ENCODE measurements at regions not wholly inside any gene's neighbourhood (a gene's known extent, or its start where the extent isn't known, plus 50 kb on each side); places are given as distances from the start of the nearest gene placed in this dataset.

DNA sequence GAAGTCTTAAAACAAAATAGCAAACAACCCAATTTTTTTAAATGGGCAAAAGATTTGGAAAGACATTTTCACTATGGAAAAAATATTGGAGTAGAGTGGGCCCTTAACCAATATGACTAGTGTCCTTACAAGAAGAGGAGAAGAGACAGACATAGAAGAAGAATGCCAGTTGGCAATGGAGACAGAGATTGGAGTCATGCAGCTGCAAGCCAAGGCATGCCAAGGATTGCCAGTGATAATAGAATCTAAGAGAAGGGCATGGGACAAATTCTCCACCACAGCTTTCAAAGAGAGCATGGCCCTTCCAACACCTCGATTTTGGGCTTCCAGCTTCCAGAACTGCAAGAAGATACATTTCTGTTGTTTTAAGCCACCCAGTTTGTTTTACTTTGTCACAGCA, 92.7 kb downstream of the RGS2 start:
- Histone ChIP-seq H3K27me3 (ENCODE audit: insufficient read depth) (no peaks in the 10 kb centered on the region), H3K36me3 (replicated peaks in 1 of 2; ENCODE audit: control insufficient read depth in 1 of 2, insufficient read depth in 2 of 2, low read length in 1 of 2) (no peaks in the 10 kb centered on the region), H2AFZ (ENCODE audit: low read depth) (no peak overlapping the region), H3K9ac (no peak overlapping the region), H3K27ac (ENCODE audit: low read depth in 2 of 2, low read length in 1 of 2) (no peak overlapping the region), H3K9me3 (no peaks in the 10 kb centered on the region), H3K79me2 (ENCODE audit: insufficient read depth) (no peaks in the 10 kb centered on the region), H4K20me1 (ENCODE audit: insufficient read depth) (no peaks in the 10 kb centered on the region), H3F3A (replicated peaks; ENCODE audit: insufficient read depth) (peaks cover 12% of the 10 kb centered on the region), H3K4me1 (ENCODE audit: control insufficient read depth in 1 of 2, insufficient read depth in 2 of 2, low read depth in 1 of 2, low read length in 1 of 2) (no peaks in the 10 kb centered on the region; a peak in 2 of 4 replicates), H3K4me3 (ENCODE audit: low read depth in 2 of 2, low read length in 1 of 2) (no peak overlapping the region), H3K4me2 (no peak overlapping the region), H3K9me2 (no peaks in the 10 kb centered on the region)
- POLR2A ChIA-PET, result no interaction called here
- CTCF ChIA-PET, result no interaction called here
- TF ChIP-seq YY1 (IDR thresholded peaks at IDR 0.05; ENCODE audit: low read depth) (no peak), FOXM1 (IDR thresholded peaks at IDR 0.05; ENCODE audit: low read depth) (no peak), RCOR1 (IDR thresholded peaks at IDR 0.05; ENCODE audit: low read length) (no peak), GABPA (IDR thresholded peaks at IDR 0.05; ENCODE audit: low read depth) (no peak), GATA2 (CRISPR knock-in tag; IDR thresholded peaks at IDR 0.05) (no peak), RAD21 (IDR thresholded peaks at IDR 0.05; ENCODE audit: low read length) (no peak), TCF12 (IDR thresholded peaks at IDR 0.05) (no peak)
- TF ChIP-seq, protein P1, sequence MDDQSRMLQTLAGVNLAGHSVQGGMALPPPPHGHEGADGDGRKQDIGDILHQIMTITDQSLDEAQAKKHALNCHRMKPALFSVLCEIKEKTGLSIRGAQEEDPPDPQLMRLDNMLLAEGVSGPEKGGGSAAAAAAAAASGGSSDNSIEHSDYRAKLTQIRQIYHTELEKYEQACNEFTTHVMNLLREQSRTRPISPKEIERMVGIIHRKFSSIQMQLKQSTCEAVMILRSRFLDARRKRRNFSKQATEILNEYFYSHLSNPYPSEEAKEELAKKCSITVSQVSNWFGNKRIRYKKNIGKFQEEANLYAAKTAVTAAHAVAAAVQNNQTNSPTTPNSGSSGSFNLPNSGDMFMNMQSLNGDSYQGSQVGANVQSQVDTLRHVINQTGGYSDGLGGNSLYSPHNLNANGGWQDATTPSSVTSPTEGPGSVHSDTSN (IDR thresholded peaks at IDR 0.05), result no peak
- 7% methylated on average over 1 of the region's 1 CpG for WGBS (ENCODE audit: low lambda C conversion rate)
- DNase-seq, result no peak

DNA sequence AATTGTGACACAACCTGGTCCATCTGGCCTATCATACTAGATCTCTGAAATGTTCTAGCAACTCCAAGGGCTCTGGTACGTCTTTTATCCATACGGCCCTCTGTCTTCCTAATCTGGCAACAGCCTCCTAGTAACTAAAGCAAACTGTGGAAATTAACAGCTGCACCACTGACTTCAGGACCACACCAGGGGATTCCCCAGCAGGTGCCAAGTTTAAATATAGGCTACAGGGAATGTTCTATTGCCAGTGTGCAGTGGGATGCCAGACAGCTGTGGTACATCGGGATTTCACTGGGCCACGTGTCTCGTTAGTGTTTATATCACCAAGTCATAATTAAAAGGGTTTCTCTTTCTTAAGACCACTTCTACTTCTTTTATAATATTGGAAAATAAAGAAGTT, 94.3 kb downstream of the RGS2 start:
- ChIA-PET POLR2A (no interaction called here), CTCF (no interaction called here)

DNA sequence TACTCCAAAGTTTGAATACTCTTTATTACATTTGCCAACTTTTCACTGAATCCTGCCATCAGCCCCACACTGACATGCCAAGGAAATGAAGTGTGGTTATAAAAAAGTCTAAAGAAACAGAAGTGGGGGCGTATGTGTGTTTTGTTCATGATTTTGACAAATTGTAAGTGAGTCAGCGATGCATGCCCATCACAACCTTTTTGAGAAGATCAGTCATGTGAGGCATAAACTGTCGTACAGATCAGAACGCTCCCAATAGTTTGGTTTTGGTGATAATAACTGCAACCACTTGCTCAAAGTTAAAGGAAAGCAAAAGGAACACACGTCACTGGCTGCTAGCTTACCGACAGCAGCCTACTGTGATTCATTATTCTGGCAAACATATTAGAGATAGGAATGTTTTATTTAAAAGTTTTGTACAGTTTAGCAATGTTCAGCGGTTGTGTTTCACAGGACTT, 95.6 kb downstream of the RGS2 start:
- peaks cover 12% of the 10 kb centered on the region for H3F3A ChIP-seq (replicated peaks; ENCODE audit: insufficient read depth)
- ChIA-PET CTCF (no interaction called here), POLR2A (no interaction called here)
- 0 out of 4 replicates have a peak overlapping the region, but pooled peaks of 1 of the 2 experiments have one; percentile 17 for H3K4me3 ChIP-seq (ENCODE audit: low read depth in 2 of 2, low read length in 1 of 2)
- H3K27ac ChIP-seq (ENCODE audit: low read depth in 2 of 2, low read length in 1 of 2), result peak overlapping the region; percentile 53 to 57; a peak in 3 of 4 replicates
- DNase-seq, result no peak
- H3K79me2 ChIP-seq (ENCODE audit: insufficient read depth), result no peaks in the 10 kb centered on the region
- WGBS (ENCODE audit: low lambda C conversion rate), result 47% methylated on average over 7 of the region's 7 CpGs
- H4K20me1 ChIP-seq (ENCODE audit: insufficient read depth), result no peaks in the 10 kb centered on the region
- H3K36me3 ChIP-seq (replicated peaks in 1 of 2; ENCODE audit: control insufficient read depth in 1 of 2, insufficient read depth in 2 of 2, low read length in 1 of 2), result no peaks in the 10 kb centered on the region
- H3K9ac ChIP-seq, result peak overlapping the region; percentile 17; the same call in 1 of the 2 replicates
- H3K4me1 ChIP-seq (ENCODE audit: control insufficient read depth in 1 of 2, insufficient read depth in 2 of 2, low read depth in 1 of 2, low read length in 1 of 2), result no peaks in the 10 kb centered on the region; a peak in 2 of 4 replicates
- H3K4me2 ChIP-seq, result peak overlapping the region; percentile 41
- no peaks in the 10 kb centered on the region for H3K9me3 ChIP-seq
- H2AFZ ChIP-seq (ENCODE audit: low read depth), result peak overlapping the region; percentile 80; the same call in 1 of the 2 replicates
- H3K27me3 ChIP-seq (ENCODE audit: insufficient read depth), result no peaks in the 10 kb centered on the region
- no peaks in the 10 kb centered on the region for H3K9me2 ChIP-seq
- no peak for TF ChIP-seq RXRA (IDR thresholded peaks at IDR 0.05; ENCODE audit: borderline replicate concordance, low read depth)
- TF ChIP-seq SIN3A (IDR thresholded peaks at IDR 0.05; ENCODE audit: borderline replicate concordance, low read depth, low read length), result no peak
- TF ChIP-seq, protein P1 (IDR thresholded peaks at IDR 0.05), result peak; percentile 46; the same call in 1 of the 2 replicates
- TF ChIP-seq, protein P2, sequence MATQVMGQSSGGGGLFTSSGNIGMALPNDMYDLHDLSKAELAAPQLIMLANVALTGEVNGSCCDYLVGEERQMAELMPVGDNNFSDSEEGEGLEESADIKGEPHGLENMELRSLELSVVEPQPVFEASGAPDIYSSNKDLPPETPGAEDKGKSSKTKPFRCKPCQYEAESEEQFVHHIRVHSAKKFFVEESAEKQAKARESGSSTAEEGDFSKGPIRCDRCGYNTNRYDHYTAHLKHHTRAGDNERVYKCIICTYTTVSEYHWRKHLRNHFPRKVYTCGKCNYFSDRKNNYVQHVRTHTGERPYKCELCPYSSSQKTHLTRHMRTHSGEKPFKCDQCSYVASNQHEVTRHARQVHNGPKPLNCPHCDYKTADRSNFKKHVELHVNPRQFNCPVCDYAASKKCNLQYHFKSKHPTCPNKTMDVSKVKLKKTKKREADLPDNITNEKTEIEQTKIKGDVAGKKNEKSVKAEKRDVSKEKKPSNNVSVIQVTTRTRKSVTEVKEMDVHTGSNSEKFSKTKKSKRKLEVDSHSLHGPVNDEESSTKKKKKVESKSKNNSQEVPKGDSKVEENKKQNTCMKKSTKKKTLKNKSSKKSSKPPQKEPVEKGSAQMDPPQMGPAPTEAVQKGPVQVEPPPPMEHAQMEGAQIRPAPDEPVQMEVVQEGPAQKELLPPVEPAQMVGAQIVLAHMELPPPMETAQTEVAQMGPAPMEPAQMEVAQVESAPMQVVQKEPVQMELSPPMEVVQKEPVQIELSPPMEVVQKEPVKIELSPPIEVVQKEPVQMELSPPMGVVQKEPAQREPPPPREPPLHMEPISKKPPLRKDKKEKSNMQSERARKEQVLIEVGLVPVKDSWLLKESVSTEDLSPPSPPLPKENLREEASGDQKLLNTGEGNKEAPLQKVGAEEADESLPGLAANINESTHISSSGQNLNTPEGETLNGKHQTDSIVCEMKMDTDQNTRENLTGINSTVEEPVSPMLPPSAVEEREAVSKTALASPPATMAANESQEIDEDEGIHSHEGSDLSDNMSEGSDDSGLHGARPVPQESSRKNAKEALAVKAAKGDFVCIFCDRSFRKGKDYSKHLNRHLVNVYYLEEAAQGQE (IDR thresholded peaks at IDR 0.05; ENCODE audit: low read depth, low read length), result no peak
- TF ChIP-seq TCF12 (IDR thresholded peaks at IDR 0.05), result peak; percentile 28; the same call in 1 of the 2 replicates
- TF ChIP-seq MEF2A (IDR thresholded peaks at IDR 0.05; ENCODE audit: borderline replicate concordance, low read depth), result no peak
- TF ChIP-seq RFX5 (IDR thresholded peaks at IDR 0.05; ENCODE audit: low read length), result no peak
- TF ChIP-seq, protein P3, sequence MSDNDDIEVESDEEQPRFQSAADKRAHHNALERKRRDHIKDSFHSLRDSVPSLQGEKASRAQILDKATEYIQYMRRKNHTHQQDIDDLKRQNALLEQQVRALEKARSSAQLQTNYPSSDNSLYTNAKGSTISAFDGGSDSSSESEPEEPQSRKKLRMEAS (IDR thresholded peaks at IDR 0.05; ENCODE audit: low read depth), result no peak
- no peak for TF ChIP-seq POLR2AphosphoS5 (IDR thresholded peaks at IDR 0.05; ENCODE audit: low read depth, low read length)
- TF ChIP-seq RAD21 (IDR thresholded peaks at IDR 0.05; ENCODE audit: low read length), result no peak

More for the DNA sequence above, 94.3 kb downstream of the RGS2 start:
- TF ChIP-seq FOXM1 (IDR thresholded peaks at IDR 0.05; ENCODE audit: low read depth), result no peak
- TF ChIP-seq NFIC (IDR thresholded peaks at IDR 0.05; ENCODE audit: borderline replicate concordance), result no peak
- TF ChIP-seq TCF12 (IDR thresholded peaks at IDR 0.05), result no peak
- TF ChIP-seq ELF1 (IDR thresholded peaks at IDR 0.05), result no peak
- TF ChIP-seq POLR2AphosphoS5 (IDR thresholded peaks at IDR 0.05; ENCODE audit: low read depth, low read length), result no peak
- no peak for TF ChIP-seq MEF2A (IDR thresholded peaks at IDR 0.05; ENCODE audit: borderline replicate concordance, low read depth)
- TF ChIP-seq GABPA (IDR thresholded peaks at IDR 0.05; ENCODE audit: low read depth), result no peak
- Histone ChIP-seq H3K79me2 (ENCODE audit: insufficient read depth) (no peaks in the 10 kb centered on the region), H3K9ac (no peak overlapping the region), H3K4me3 (ENCODE audit: low read depth in 2 of 2, low read length in 1 of 2) (no peak overlapping the region), H3F3A (replicated peaks; ENCODE audit: insufficient read depth) (peaks cover 12% of the 10 kb centered on the region), H4K20me1 (ENCODE audit: insufficient read depth) (no peaks in the 10 kb centered on the region), H3K36me3 (replicated peaks in 1 of 2; ENCODE audit: control insufficient read depth in 1 of 2, insufficient read depth in 2 of 2, low read length in 1 of 2) (no peaks in the 10 kb centered on the region), H3K9me2 (no peaks in the 10 kb centered on the region), H3K9me3 (no peaks in the 10 kb centered on the region), H3K4me2 (no peak overlapping the region), H3K27me3 (ENCODE audit: insufficient read depth) (no peaks in the 10 kb centered on the region), H3K4me1 (ENCODE audit: control insufficient read depth in 1 of 2, insufficient read depth in 2 of 2, low read depth in 1 of 2, low read length in 1 of 2) (no peaks in the 10 kb centered on the region; a peak in 2 of 4 replicates), H2AFZ (ENCODE audit: low read depth) (no peak overlapping the region), H3K27ac (ENCODE audit: low read depth in 2 of 2, low read length in 1 of 2) (no peak overlapping the region)
- WGBS (ENCODE audit: low lambda C conversion rate), result 98% methylated on average over 5 of the region's 5 CpGs
- DNase-seq, result no peak
